ENCODE measurements at regions not wholly inside any gene's neighbourhood (a gene's known extent, or its start where the extent isn't known, plus 50 kb on each side); places are given as distances from the start of the nearest gene placed in this dataset.

DNA sequence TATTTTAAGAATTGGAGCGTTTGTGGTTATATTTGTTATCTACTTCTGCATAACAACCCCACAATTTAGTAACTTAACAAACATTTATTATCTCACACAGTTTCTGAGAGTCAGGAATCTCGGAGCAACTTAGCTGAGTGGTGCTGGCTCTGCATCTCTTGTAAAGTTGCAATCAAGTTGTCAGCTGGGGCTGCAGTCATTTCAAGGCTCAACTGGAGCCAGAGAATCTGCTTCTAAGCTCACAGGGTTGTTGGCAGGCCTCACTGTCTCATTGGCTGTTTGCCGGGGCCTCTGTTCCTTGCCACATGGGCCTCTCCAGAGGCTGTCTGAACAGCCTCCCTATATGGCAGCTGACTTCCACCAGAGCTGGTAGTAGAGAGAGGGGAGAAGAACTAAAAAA is 281.2 kb upstream of the GNPDA2 start:
- H3K36me3 ChIP-seq (ENCODE audit: insufficient read depth, low read length) = no peaks in the 10 kb centered on the region
- WGBS = 98% methylated on average over 3 of the region's 3 CpGs

DNA sequence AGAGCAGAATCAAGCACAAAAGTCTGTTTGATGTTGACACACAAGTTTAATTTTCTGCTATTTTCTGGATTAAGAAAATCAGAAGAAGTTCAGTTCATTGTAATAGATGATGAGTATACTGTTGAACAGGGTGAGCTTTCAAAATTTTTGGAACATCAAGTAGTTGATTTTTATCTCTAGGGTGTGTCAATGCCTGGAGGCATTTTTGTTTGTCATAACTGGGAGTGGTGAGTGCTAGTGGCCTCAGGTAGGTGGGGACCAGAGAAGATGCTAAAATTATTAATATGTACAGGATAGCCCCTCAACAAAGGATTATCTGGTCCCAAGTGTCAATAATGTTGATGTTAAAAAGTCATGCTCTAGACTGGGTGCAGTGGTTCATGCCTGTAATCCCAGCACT is 279.7 kb upstream of the GNPDA2 start:
- Histone ChIP-seq H3K27ac (ENCODE audit: low read depth, low read length) (no peak overlapping the region), H3K4me3 (ENCODE audit: low read length) (no peak overlapping the region)

More for the DNA sequence above, 281.2 kb upstream of the GNPDA2 start:
- H3K4me3 ChIP-seq (ENCODE audit: low read length) = no peak overlapping the region
- H3K9me3 ChIP-seq (ENCODE audit: insufficient read depth, low read depth, low read length) = no peaks in the 10 kb centered on the region
- H3K27me3 ChIP-seq (ENCODE audit: insufficient read depth, low read length) = no peaks in the 10 kb centered on the region
- H3K9ac ChIP-seq (ENCODE audit: low read depth, low read length) = no peak overlapping the region
- H3K27ac ChIP-seq (ENCODE audit: low read depth, low read length) = no peak overlapping the region
- peaks cover 23% of the 10 kb centered on the region for H3K4me1 ChIP-seq (ENCODE audit: insufficient read depth, low read length)

DNA sequence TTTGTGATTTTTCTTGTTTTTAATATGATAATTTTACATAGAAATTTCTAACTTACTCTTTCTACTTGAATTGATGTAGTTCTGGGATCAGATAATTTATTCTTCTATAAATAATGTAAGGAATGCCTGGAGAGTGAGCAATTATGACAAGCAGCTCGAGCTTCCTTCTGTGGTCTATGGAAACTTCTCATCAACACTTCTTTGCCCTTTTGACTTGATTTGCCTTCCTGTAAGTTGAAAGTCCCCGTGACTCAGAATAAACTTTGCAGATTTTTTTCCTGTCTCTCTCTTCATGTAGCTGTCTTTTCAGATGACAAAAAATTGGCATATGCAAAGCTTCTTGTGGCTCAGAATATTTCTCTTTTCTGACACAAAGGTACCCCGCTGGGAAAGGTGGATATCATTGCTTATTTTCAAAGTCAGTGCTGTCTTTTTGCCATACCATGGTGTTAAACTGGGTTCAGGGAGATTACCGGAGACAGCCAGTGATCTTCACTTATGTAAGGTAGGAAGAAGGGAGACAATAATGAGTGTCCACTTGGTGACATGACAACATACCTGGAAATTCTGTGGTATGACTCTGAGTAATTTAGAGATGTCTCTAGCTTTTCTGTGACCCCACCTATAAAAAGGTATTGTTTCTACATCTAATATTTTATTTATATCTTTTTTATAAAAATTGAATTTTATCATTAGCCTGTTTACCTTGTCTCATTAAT is 278.6 kb upstream of the GNPDA2 start:
- no peak overlapping the region for H3K27ac ChIP-seq (ENCODE audit: low read depth, low read length)
- H3K9me3 ChIP-seq (ENCODE audit: insufficient read depth, low read depth, low read length) = no peaks in the 10 kb centered on the region
- H3K27me3 ChIP-seq (ENCODE audit: insufficient read depth, low read length) = no peaks in the 10 kb centered on the region
- peaks cover 9% of the 10 kb centered on the region; the same call in 1 of the 2 replicates for H3K4me1 ChIP-seq (ENCODE audit: insufficient read depth, low read length)
- H3K4me3 ChIP-seq (ENCODE audit: low read length) = no peak overlapping the region
- H3K9ac ChIP-seq (ENCODE audit: low read depth, low read length) = no peak overlapping the region
- H3K36me3 ChIP-seq (ENCODE audit: insufficient read depth, low read length) = no peaks in the 10 kb centered on the region
- WGBS = 46% methylated on average over 4 of the region's 4 CpGs

More for the DNA sequence above, 279.7 kb upstream of the GNPDA2 start:
- H3K9ac ChIP-seq (ENCODE audit: low read depth, low read length) = no peak overlapping the region
- peaks cover 12% of the 10 kb centered on the region for H3K4me1 ChIP-seq (ENCODE audit: insufficient read depth, low read length)
- H3K9me3 ChIP-seq (ENCODE audit: insufficient read depth, low read depth, low read length) = no peaks in the 10 kb centered on the region
- no peaks in the 10 kb centered on the region for H3K36me3 ChIP-seq (ENCODE audit: insufficient read depth, low read length)
- H3K27me3 ChIP-seq (ENCODE audit: insufficient read depth, low read length) = no peaks in the 10 kb centered on the region

DNA sequence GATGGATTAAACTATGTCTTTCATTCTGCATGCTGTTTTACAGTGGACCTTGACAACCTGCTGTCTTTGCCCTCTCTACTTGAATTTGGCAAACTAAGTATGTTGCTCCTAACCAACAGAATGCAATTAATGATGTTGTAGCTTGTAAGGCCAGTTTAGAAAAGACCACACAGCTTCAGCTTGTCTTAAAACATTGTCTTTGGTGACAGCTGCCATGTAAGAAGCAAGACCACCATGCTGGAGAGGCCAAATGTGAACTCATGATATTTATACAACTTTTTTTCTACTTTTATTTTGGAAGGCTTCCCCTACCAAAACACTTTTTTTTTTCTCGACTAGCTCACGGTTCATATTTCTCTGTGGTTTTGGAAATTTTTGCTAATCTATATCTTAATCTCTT is 278.0 kb upstream of the GNPDA2 start:
- no peaks in the 10 kb centered on the region for H3K27me3 ChIP-seq (ENCODE audit: insufficient read depth, low read length)
- no peaks in the 10 kb centered on the region for H3K36me3 ChIP-seq (ENCODE audit: insufficient read depth, low read length)
- no peak overlapping the region for H3K9ac ChIP-seq (ENCODE audit: low read depth, low read length)
- no peaks in the 10 kb centered on the region for H3K9me3 ChIP-seq (ENCODE audit: insufficient read depth, low read depth, low read length)
- no peak overlapping the region for H3K4me3 ChIP-seq (ENCODE audit: low read length)
- no peak overlapping the region for H3K27ac ChIP-seq (ENCODE audit: low read depth, low read length)
- H3K4me1 ChIP-seq (ENCODE audit: insufficient read depth, low read length) = peaks cover 9% of the 10 kb centered on the region; the same call in 1 of the 2 replicates
- no CpG with 5 or more reads among the region's 2 CpGs for WGBS

DNA sequence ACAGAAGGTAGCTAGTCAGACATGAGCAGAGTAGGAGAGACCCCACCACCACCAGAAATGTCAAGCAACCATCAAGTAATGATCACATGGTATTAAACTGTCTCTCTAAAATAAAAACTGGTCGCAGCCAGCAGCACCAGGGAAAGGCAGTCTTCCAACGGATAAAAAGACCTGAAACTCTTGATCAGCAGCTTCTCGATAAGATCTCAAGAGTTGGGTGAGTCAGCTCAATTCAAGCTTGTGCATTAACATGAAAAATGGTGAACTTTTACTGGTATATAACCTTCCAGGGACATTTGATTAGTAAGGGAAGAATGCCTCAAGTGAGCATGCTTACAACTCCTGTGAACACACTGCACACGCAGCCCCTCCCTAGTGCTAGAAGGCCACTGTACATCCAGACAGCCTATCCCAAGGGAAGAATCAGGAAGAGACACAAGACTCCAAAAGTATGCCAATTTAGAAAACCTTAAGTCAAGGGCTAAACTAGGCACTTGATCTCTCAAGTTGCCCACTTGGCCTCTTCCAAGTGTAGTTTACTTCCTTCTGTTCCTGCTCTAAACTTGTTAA is 270.0 kb upstream of the GNPDA2 start:
- H3K9ac ChIP-seq (ENCODE audit: low read depth, low read length) = no peak overlapping the region
- no peaks in the 10 kb centered on the region for H3K9me3 ChIP-seq (ENCODE audit: insufficient read depth, low read depth, low read length)
- H3K36me3 ChIP-seq (ENCODE audit: insufficient read depth, low read length) = no peaks in the 10 kb centered on the region
- 94% methylated on average over 4 of the region's 4 CpGs for WGBS
- H3K27ac ChIP-seq (ENCODE audit: low read depth, low read length) = no peak overlapping the region
- H3K4me1 ChIP-seq (ENCODE audit: insufficient read depth, low read length) = no peaks in the 10 kb centered on the region
- no peak overlapping the region for H3K4me3 ChIP-seq (ENCODE audit: low read length)
- H3K27me3 ChIP-seq (ENCODE audit: insufficient read depth, low read length) = no peaks in the 10 kb centered on the region

DNA sequence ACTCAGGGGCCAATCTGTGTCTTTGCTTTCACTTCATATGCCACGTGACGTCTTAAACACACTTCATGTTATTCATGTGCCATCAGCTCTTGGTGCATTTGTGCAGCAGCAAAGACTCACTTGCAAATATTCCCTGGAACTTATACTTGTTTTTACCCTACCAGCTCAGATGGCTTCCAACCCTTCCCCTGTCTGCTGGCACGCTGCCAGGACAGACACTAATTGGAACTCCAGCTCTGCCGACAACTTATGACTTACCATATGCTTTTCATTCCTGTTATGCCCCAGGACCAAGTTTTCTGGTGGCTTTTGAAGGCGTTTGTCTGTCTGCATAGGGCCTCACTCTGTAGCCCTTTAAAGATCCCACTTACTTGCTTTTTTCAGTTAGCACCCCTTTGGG is 261.7 kb upstream of the GNPDA2 start:
- Histone ChIP-seq H3K27me3 (ENCODE audit: insufficient read depth, low read length) (no peaks in the 10 kb centered on the region), H3K9ac (ENCODE audit: low read depth, low read length) (no peak overlapping the region), H3K4me1 (ENCODE audit: insufficient read depth, low read length) (no peaks in the 10 kb centered on the region), H3K9me3 (ENCODE audit: insufficient read depth, low read depth, low read length) (0 out of 2 replicates have a peak, but pooled peaks cover 2% of the 10 kb centered on the region), H3K4me3 (ENCODE audit: low read length) (no peak overlapping the region), H3K36me3 (ENCODE audit: insufficient read depth, low read length) (no peaks in the 10 kb centered on the region), H3K27ac (ENCODE audit: low read depth, low read length) (no peak overlapping the region)
- WGBS = 58% methylated on average over 5 of the region's 5 CpGs

DNA sequence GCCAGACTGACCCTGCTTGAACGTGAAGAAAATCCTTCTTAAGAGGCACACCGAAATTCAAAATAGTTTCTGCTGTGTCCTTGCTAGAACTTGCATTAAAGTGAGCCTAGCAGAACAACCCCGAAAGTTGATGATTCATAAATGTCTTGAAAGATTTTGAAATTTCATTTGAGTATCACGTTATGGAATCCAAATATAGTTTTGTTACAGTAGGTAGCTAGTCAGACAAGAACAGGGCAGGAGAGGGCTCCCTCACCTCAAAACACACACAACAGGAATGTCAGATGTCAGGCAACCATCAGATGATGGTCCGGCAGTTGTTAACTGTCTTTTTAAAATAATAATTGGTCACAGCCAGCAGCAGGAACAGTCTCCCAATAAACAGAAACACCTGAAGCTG is 259.6 kb upstream of the GNPDA2 start:
- no peaks in the 10 kb centered on the region for H3K36me3 ChIP-seq (ENCODE audit: insufficient read depth, low read length)

DNA sequence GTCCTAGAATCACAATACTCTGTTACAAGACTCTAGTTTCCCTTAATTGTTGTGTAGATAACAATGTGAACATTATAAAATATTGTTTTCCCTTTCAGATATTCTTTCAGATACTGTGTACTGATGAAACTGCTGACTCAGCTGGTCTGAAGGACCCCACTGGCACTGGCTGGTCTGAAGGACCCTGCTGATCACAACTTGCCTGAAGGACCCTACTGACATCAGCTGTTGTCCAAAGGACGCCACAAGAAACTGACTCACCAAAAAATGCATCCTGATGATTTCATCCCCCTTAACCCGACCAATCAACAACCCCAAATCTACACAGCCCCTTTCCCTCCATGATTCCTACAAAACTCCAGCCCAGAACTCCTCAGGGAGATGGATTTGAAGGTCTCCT is 258.8 kb upstream of the GNPDA2 start:
- Histone ChIP-seq H3K4me3 (ENCODE audit: low read length) (no peak overlapping the region), H3K27ac (ENCODE audit: low read depth, low read length) (no peak overlapping the region), H3K27me3 (ENCODE audit: insufficient read depth, low read length) (no peaks in the 10 kb centered on the region), H3K9ac (ENCODE audit: low read depth, low read length) (no peak overlapping the region), H3K36me3 (ENCODE audit: insufficient read depth, low read length) (no peaks in the 10 kb centered on the region), H3K4me1 (ENCODE audit: insufficient read depth, low read length) (no peaks in the 10 kb centered on the region), H3K9me3 (ENCODE audit: insufficient read depth, low read depth, low read length) (0 out of 2 replicates have a peak, but pooled peaks cover 2% of the 10 kb centered on the region)
- WGBS = 91% methylated on average over 2 of the region's 2 CpGs

More for the DNA sequence above, 259.6 kb upstream of the GNPDA2 start:
- Histone ChIP-seq H3K27ac (ENCODE audit: low read depth, low read length) (no peak overlapping the region), H3K4me3 (ENCODE audit: low read length) (no peak overlapping the region), H3K27me3 (ENCODE audit: insufficient read depth, low read length) (no peaks in the 10 kb centered on the region), H3K9me3 (ENCODE audit: insufficient read depth, low read depth, low read length) (0 out of 2 replicates have a peak, but pooled peaks cover 2% of the 10 kb centered on the region), H3K9ac (ENCODE audit: low read depth, low read length) (no peak overlapping the region), H3K4me1 (ENCODE audit: insufficient read depth, low read length) (no peaks in the 10 kb centered on the region)
- WGBS = 94% methylated on average over 5 of the region's 5 CpGs

DNA sequence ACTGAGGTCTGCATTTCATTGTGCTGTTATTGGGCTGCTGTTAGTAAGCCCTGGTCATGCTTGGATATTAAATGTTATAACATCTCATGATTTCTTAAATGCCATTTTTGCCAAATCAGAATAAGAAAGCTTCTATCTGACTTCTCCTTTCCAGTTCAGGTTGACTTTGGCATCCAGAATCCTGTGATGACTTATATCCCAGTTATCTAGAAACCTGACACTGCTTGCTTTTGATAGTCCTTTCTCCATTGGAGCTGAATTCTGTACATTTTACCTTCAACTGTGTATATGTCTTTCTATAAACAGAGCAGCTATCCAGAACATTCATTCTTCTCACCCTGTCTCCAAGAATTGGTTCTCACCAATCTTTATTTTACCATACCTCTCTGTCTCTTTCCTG is 257.7 kb upstream of the GNPDA2 start:
- H3K9me3 ChIP-seq (ENCODE audit: insufficient read depth, low read depth, low read length) = 0 out of 2 replicates have a peak, but pooled peaks cover 2% of the 10 kb centered on the region
- no peaks in the 10 kb centered on the region for H3K36me3 ChIP-seq (ENCODE audit: insufficient read depth, low read length)
- no peak overlapping the region for H3K27ac ChIP-seq (ENCODE audit: low read depth, low read length)
- H3K9ac ChIP-seq (ENCODE audit: low read depth, low read length) = no peak overlapping the region
- H3K27me3 ChIP-seq (ENCODE audit: insufficient read depth, low read length) = no peaks in the 10 kb centered on the region
- H3K4me1 ChIP-seq (ENCODE audit: insufficient read depth, low read length) = no peaks in the 10 kb centered on the region
- H3K4me3 ChIP-seq (ENCODE audit: low read length) = no peak overlapping the region

DNA sequence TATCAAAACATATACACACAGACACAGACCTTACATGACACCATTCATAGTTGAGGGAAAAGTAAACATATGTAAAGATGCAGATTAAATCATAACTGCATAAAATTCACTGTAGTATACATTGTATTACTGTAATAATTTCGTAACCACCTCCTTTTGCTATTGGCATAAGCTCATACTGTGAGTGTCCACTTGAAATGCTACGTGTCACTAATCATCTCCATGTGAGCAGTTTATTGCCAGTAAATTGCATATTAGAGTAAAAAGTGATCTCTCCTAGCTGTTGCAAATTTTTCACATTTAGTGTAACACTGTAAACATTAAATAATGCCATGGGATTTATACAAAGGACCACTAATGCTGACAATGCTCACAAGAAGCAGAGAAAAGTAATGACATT is 256.7 kb upstream of the GNPDA2 start:
- 94% methylated on average over 2 of the region's 2 CpGs for WGBS

DNA sequence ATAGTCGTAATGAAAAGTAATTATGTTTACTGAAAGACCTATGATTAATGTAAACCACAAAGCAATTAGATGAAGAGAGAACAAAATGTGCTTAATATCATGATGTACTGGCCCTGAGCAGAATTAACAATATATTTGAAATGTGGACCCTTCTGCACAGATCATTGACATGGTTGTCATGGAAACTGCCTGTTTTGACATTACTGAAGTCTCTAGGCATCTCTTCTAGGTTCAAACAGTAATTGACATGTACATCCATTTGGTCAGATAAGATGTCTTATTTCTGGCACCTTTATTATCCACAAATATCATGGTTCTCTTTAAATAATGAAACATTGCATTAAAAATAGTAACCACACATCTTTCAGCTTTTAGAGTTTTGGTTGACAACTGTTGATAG is 251.7 kb upstream of the GNPDA2 start:
- H3K36me3 ChIP-seq (ENCODE audit: insufficient read depth, low read length) = no peaks in the 10 kb centered on the region
- H3K4me3 ChIP-seq (ENCODE audit: low read length) = no peak overlapping the region
- H3K9ac ChIP-seq (ENCODE audit: low read depth, low read length) = no peak overlapping the region
- no peaks in the 10 kb centered on the region for H3K4me1 ChIP-seq (ENCODE audit: insufficient read depth, low read length)
- no CpG with 5 or more reads among the region's 1 CpG for WGBS
- H3K9me3 ChIP-seq (ENCODE audit: insufficient read depth, low read depth, low read length) = no peaks in the 10 kb centered on the region
- no peaks in the 10 kb centered on the region for H3K27me3 ChIP-seq (ENCODE audit: insufficient read depth, low read length)
- H3K27ac ChIP-seq (ENCODE audit: low read depth, low read length) = no peak overlapping the region

More for the DNA sequence above, 256.7 kb upstream of the GNPDA2 start:
- Histone ChIP-seq H3K36me3 (ENCODE audit: insufficient read depth, low read length) (no peaks in the 10 kb centered on the region), H3K9ac (ENCODE audit: low read depth, low read length) (no peak overlapping the region), H3K9me3 (ENCODE audit: insufficient read depth, low read depth, low read length) (0 out of 2 replicates have a peak, but pooled peaks cover under 1% of the 10 kb centered on the region), H3K27me3 (ENCODE audit: insufficient read depth, low read length) (no peaks in the 10 kb centered on the region), H3K4me1 (ENCODE audit: insufficient read depth, low read length) (no peaks in the 10 kb centered on the region), H3K4me3 (ENCODE audit: low read length) (no peak overlapping the region), H3K27ac (ENCODE audit: low read depth, low read length) (no peak overlapping the region)

All from HUES64 (cell line).